ENCODE measurements at regions not wholly inside any gene's neighbourhood (a gene's known extent, or its start where the extent isn't known, plus 50 kb on each side); places are given as distances from the start of the nearest gene placed in this dataset.
"Not testable (repeated sequence)": the region's sequence is repeated elsewhere in the genome, so short reads cannot be mapped to it uniquely, and the experiment has no call there.

DNA sequence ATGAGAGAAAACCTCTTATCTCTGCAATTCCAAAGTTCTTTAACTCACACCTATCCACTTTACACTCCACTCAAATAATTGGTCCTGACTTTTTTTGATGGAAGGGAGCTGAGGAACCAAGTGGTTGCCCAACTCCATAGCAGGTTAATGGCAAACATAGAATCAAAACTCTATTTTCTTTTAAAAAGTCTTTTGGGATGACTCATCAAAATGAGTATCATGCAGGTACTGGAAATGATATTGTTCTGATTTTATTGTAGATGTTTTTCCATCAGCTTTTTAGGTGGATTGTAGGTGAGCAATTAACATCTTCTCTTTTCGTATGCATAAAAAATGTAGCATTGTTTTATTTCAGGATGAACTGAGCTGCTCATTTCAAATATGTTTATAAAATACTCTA lies 239.5 kb downstream of the SATB1 start:
- Histone ChIP-seq H3K4me1 (ENCODE audit: control insufficient read depth, extremely low read depth, insufficient read depth, low read length) (no peaks in the 10 kb centered on the region), H4K20me1 (ENCODE audit: control insufficient read depth, extremely low read depth, insufficient read depth, low read length) (no peaks in the 10 kb centered on the region), H3K36me3 (ENCODE audit: control insufficient read depth in 2 of 2, extremely low read depth in 1 of 2, insufficient read depth in 2 of 2, low read length in 2 of 2) (no peaks in the 10 kb centered on the region), H3K27ac (ENCODE audit: control insufficient read depth, insufficient read depth, low read length) (no peak overlapping the region), H3K27me3 (ENCODE audit: control insufficient read depth, extremely low read depth, insufficient read depth, low read length) (no peaks in the 10 kb centered on the region), H2AFZ (ENCODE audit: control insufficient read depth, low read length) (no peak overlapping the region), H3K9me3 (ENCODE audit: control insufficient read depth, low read depth, low read length) (no peaks in the 10 kb centered on the region), H3K4me3 (ENCODE audit: control insufficient read depth in 2 of 3, extremely low read depth in 1 of 3, insufficient read depth in 2 of 3, low read depth in 1 of 3, low read length in 3 of 3) (no peak overlapping the region), H3K79me2 (ENCODE audit: control insufficient read depth, insufficient read depth, low read length) (no peaks in the 10 kb centered on the region), H3K4me2 (ENCODE audit: control insufficient read depth, extremely low read depth, insufficient read depth, low read depth, low read length) (no peak overlapping the region), H3K9ac (ENCODE audit: control insufficient read depth, extremely low read depth, insufficient read depth, low read length) (no peak overlapping the region), H3K9me1 (ENCODE audit: control insufficient read depth, extremely low read depth, insufficient read depth, low read length) (no peaks in the 10 kb centered on the region)
- no peak for TF ChIP-seq EZH2 (IDR thresholded peaks at IDR 0.05; ENCODE audit: low read length)
- DNase-seq (ENCODE audit: low read depth, low spot score) (no peak), FAIRE-seq (no peak)
- dilution Hi-C loops (cut with MboI; ENCODE audit: extremely low pct_ligation_motif_present, low sequenced_read_pairs), result no loop called here

DNA sequence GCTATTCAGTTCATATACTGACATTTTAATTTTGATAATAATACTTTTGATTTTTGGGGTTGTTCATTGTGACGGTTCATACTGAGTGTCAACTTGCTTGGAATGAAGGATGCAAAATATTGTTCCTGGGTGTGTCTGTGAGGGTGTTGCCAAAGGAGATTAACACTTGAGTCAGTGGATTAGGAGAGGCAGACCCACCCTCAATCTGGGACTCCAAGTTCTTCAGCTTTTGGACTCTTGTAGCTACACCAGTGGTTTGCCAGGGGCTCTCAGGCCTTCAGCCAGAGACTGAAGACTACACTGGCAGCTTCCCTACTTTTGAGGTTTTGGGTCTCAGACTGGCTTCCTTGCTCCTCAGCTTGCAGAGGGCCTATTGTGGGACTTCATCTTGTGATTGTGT lies 242.2 kb downstream of the SATB1 start:
- H3K4me1 ChIP-seq (ENCODE audit: control insufficient read depth, extremely low read depth, insufficient read depth, low read length); H3K4me3 ChIP-seq (ENCODE audit: control insufficient read depth in 2 of 3, extremely low read depth in 1 of 3, insufficient read depth in 2 of 3, low read depth in 1 of 3, low read length in 3 of 3); H3K9ac ChIP-seq (ENCODE audit: control insufficient read depth, extremely low read depth, insufficient read depth, low read length); H3K9me1 ChIP-seq (ENCODE audit: control insufficient read depth, extremely low read depth, insufficient read depth, low read length); H3K27me3 ChIP-seq (ENCODE audit: control insufficient read depth, extremely low read depth, insufficient read depth, low read length); H3K36me3 ChIP-seq (ENCODE audit: control insufficient read depth in 2 of 2, extremely low read depth in 1 of 2, insufficient read depth in 2 of 2, low read length in 2 of 2); DNase-seq (ENCODE audit: low read depth, low spot score); H4K20me1 ChIP-seq (ENCODE audit: control insufficient read depth, extremely low read depth, insufficient read depth, low read length); H3K4me2 ChIP-seq (ENCODE audit: control insufficient read depth, extremely low read depth, insufficient read depth, low read depth, low read length); dilution Hi-C loops (cut with MboI; ENCODE audit: extremely low pct_ligation_motif_present, low sequenced_read_pairs); FAIRE-seq; H3K79me2 ChIP-seq (ENCODE audit: control insufficient read depth, insufficient read depth, low read length); H3K27ac ChIP-seq (ENCODE audit: control insufficient read depth, insufficient read depth, low read length); H3K9me3 ChIP-seq (ENCODE audit: control insufficient read depth, low read depth, low read length); H2AFZ ChIP-seq (ENCODE audit: control insufficient read depth, low read length): not testable (repeated sequence)

DNA sequence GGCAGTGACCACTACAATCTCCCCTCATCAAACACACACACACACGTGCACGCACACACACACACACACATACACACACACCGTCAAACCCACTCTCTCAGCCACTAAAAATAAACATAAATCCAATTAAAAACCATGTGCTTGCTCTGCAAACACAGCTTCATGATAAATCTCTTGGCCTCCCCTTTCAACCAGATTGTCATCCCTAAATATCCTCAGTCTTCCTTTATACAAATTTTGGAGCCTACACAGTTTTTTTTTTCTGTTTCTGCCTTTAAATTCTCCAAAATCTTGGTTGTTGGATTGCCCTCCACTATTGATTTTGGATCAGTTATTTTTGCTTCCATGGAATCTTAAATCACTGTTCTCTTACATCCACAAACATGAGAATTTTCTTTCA lies 245.6 kb downstream of the SATB1 start:
- FAIRE-seq, result no peak
- dilution Hi-C loops (cut with MboI; ENCODE audit: extremely low pct_ligation_motif_present, low sequenced_read_pairs), result no loop called here
- no peaks in the 10 kb centered on the region for H3K9me3 ChIP-seq (ENCODE audit: control insufficient read depth, low read depth, low read length)

More for the DNA sequence above, 245.6 kb downstream of the SATB1 start:
- Histone ChIP-seq H3K27ac (ENCODE audit: control insufficient read depth, insufficient read depth, low read length) (no peak overlapping the region), H3K9ac (ENCODE audit: control insufficient read depth, extremely low read depth, insufficient read depth, low read length) (no peak overlapping the region), H3K4me2 (ENCODE audit: control insufficient read depth, extremely low read depth, insufficient read depth, low read depth, low read length) (no peak overlapping the region), H3K27me3 (ENCODE audit: control insufficient read depth, extremely low read depth, insufficient read depth, low read length) (no peaks in the 10 kb centered on the region), H3K9me1 (ENCODE audit: control insufficient read depth, extremely low read depth, insufficient read depth, low read length) (no peaks in the 10 kb centered on the region), H3K79me2 (ENCODE audit: control insufficient read depth, insufficient read depth, low read length) (no peaks in the 10 kb centered on the region), H3K36me3 (ENCODE audit: control insufficient read depth in 2 of 2, extremely low read depth in 1 of 2, insufficient read depth in 2 of 2, low read length in 2 of 2) (no peaks in the 10 kb centered on the region), H3K4me1 (ENCODE audit: control insufficient read depth, extremely low read depth, insufficient read depth, low read length) (no peaks in the 10 kb centered on the region), H4K20me1 (ENCODE audit: control insufficient read depth, extremely low read depth, insufficient read depth, low read length) (no peaks in the 10 kb centered on the region), H3K4me3 (ENCODE audit: control insufficient read depth in 2 of 3, extremely low read depth in 1 of 3, insufficient read depth in 2 of 3, low read depth in 1 of 3, low read length in 3 of 3) (no peak overlapping the region), H2AFZ (ENCODE audit: control insufficient read depth, low read length) (no peak overlapping the region)
- TF ChIP-seq, protein P1, sequence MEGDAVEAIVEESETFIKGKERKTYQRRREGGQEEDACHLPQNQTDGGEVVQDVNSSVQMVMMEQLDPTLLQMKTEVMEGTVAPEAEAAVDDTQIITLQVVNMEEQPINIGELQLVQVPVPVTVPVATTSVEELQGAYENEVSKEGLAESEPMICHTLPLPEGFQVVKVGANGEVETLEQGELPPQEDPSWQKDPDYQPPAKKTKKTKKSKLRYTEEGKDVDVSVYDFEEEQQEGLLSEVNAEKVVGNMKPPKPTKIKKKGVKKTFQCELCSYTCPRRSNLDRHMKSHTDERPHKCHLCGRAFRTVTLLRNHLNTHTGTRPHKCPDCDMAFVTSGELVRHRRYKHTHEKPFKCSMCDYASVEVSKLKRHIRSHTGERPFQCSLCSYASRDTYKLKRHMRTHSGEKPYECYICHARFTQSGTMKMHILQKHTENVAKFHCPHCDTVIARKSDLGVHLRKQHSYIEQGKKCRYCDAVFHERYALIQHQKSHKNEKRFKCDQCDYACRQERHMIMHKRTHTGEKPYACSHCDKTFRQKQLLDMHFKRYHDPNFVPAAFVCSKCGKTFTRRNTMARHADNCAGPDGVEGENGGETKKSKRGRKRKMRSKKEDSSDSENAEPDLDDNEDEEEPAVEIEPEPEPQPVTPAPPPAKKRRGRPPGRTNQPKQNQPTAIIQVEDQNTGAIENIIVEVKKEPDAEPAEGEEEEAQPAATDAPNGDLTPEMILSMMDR (optimal IDR thresholded peaks at IDR 0.05 in 1 of 3, IDR thresholded peaks at IDR 0.05 in 1 of 3, conservative IDR thresholded peaks at IDR 0.05 in 1 of 3; ENCODE audit: extremely low read depth in 1 of 3, insufficient read depth in 2 of 3, low read length in 3 of 3), result no peak
- no peak for TF ChIP-seq EZH2 (IDR thresholded peaks at IDR 0.05; ENCODE audit: low read length)
- no peak for DNase-seq (ENCODE audit: low read depth, low spot score)
